RWPE2 (cell line): ENCODE measurements at regions not wholly inside any gene's neighbourhood (a gene's known extent, or its start where the extent isn't known, plus 50 kb on each side); places are given as distances from the start of the nearest gene placed in this dataset.

Experiments
- ATAC-seq: fragments of 200-7000 bp; cut with Tn5 transposase; 3 replicates; pipeline ENCODE4 v1.9.1; 2021; ENCODE audit warnings: low read depth
- DNase-seq: peaks from one replicate; pipeline ENCODE4 v3.0.0-alpha.2; 2020; ENCODE audit warnings: low spot score
- H3K27ac ChIP-seq: fragments of 450-650 bp; 2 replicates; pipeline ENCODE4 v1.5.1; 2017; ENCODE audit warnings: mild to moderate bottlenecking; ENCODE audit not compliant: poor library complexity, severe bottlenecking
- H3K27me3 ChIP-seq: fragments of 250-450 bp; sonication (Bioruptor Pico); 2 replicates; pipeline ENCODE4 v1.5.1; 2021; ENCODE audit warnings: mild to moderate bottlenecking, moderate library complexity; ENCODE audit not compliant: insufficient read depth, poor library complexity, severe bottlenecking
- H3K36me3 ChIP-seq: fragments of 250-450 bp; sonication (Bioruptor Pico); 2 replicates; pipeline ENCODE4 v1.5.1; 2020; ENCODE audit warnings: low read depth, mild to moderate bottlenecking, moderate library complexity
- H3K4me1 ChIP-seq: fragments of 250-450 bp; sonication (Bioruptor Pico); 2 replicates; pipeline ENCODE4 v1.5.1; 2021; ENCODE audit warnings: mild to moderate bottlenecking, moderate library complexity; ENCODE audit not compliant: insufficient read depth, poor library complexity, severe bottlenecking
- H3K4me3 ChIP-seq: fragments of 250-450 bp; sonication (Bioruptor Pico); 2 replicates; pipeline ENCODE4 v1.5.1; 2021; ENCODE audit warnings: mild to moderate bottlenecking, moderate library complexity; ENCODE audit not compliant: severe bottlenecking
- H3K9me3 ChIP-seq: fragments of 250-450 bp; sonication (Bioruptor Pico); 2 replicates; pipeline ENCODE4 v1.5.1; 2021; ENCODE audit warnings: mild to moderate bottlenecking, moderate library complexity; ENCODE audit not compliant: severe bottlenecking
- TF ChIP-seq, protein P1 (sequence below): fragments of 450-650 bp; IDR thresholded peaks from one replicate; pipeline ENCODE4 v1.5.1; 2017; ENCODE audit warnings: mild to moderate bottlenecking, moderate library complexity; ENCODE audit not compliant: poor library complexity, severe bottlenecking

DNA sequence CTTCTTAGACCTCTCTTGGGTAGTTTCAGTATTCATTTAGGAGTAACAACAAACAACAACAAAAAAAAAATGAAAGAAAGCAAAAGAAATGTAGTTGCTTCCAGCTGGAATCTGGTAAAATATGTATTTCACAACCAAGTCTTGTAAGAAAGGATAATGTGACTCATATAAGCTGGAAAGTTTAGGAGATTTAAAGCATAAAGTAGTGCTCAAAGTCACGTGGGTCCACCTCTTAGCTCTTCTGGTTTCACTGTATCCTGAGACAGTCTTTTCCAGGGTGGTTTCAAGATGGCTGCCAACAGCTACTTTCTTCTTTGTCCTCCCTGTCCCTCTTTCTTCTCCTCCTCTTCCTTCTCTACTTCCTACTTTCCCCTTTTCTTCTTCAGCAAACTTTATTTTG is 69.5 kb upstream of the CDK13 start:
- Histone ChIP-seq H3K36me3 (no peaks in the 10 kb centered on the region), H3K9me3 (peaks cover 3% of the 10 kb centered on the region), H3K4me3 (no peak overlapping the region), H3K4me1 (no peaks in the 10 kb centered on the region), H3K27me3 (no peaks in the 10 kb centered on the region), H3K27ac (no peak overlapping the region)
- DNase-seq = no peak
- no peak for ATAC-seq
- TF ChIP-seq, protein P1, sequence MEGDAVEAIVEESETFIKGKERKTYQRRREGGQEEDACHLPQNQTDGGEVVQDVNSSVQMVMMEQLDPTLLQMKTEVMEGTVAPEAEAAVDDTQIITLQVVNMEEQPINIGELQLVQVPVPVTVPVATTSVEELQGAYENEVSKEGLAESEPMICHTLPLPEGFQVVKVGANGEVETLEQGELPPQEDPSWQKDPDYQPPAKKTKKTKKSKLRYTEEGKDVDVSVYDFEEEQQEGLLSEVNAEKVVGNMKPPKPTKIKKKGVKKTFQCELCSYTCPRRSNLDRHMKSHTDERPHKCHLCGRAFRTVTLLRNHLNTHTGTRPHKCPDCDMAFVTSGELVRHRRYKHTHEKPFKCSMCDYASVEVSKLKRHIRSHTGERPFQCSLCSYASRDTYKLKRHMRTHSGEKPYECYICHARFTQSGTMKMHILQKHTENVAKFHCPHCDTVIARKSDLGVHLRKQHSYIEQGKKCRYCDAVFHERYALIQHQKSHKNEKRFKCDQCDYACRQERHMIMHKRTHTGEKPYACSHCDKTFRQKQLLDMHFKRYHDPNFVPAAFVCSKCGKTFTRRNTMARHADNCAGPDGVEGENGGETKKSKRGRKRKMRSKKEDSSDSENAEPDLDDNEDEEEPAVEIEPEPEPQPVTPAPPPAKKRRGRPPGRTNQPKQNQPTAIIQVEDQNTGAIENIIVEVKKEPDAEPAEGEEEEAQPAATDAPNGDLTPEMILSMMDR = no peak

- no peak for DNase-seq
Observed at GRCh38 chr7:39882148-39882784, 67.8 kb upstream of the CDK13 start.

DNA sequence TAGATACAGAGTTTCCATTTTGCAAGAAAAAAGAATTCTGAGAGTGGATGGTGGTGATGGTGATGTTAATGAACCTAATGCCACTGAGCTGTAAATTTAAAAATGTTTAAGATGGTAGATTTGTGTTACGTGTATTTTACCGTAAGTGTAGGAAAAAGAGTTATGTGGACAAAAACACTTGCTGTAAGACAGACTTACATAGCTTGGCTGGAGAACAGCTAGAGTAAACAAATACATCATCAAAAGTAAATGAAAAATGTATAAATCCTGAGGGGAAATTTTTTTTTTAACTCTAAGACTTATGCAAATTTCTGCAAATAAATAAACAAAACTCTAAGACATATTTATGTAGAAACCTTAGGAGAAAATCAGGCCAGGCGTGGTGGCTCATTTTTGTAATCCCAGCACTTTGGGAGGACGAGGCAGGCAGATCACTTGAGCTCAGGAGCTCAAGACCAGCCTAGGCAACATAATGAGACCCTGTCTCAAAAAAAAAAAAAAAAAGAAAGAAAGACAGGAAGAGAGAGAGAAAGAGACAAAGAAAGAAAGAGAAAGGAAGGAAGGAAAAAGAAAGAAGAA is 66.2 kb upstream of the CDK13 start:
- ATAC-seq = no peak
- Histone ChIP-seq H3K9me3 (peaks cover 3% of the 10 kb centered on the region), H3K4me3 (no peak overlapping the region), H3K36me3 (no peaks in the 10 kb centered on the region), H3K27me3 (no peaks in the 10 kb centered on the region), H3K27ac (no peak overlapping the region), H3K4me1 (no peaks in the 10 kb centered on the region)
- no peak for DNase-seq
- TF ChIP-seq, protein P1 = no peak

More at GRCh38 chr7:39882148-39882784, 67.8 kb upstream of the CDK13 start:
- TF ChIP-seq, protein P1 = no peak
- no peaks in the 10 kb centered on the region for H3K27me3 ChIP-seq
- H3K4me1 ChIP-seq = no peaks in the 10 kb centered on the region
- H3K27ac ChIP-seq = no peak overlapping the region
- H3K9me3 ChIP-seq = peaks cover 3% of the 10 kb centered on the region
- no peak overlapping the region for H3K4me3 ChIP-seq
- H3K36me3 ChIP-seq = no peaks in the 10 kb centered on the region
- ATAC-seq = no peak

GRCh38 chr7:39888171-39888853 is 61.7 kb upstream of the CDK13 start:
- Histone ChIP-seq H3K4me1 (no peaks in the 10 kb centered on the region), H3K4me3 (no peak overlapping the region), H3K27me3 (no peaks in the 10 kb centered on the region), H3K36me3 (no peaks in the 10 kb centered on the region), H3K9me3 (no peaks in the 10 kb centered on the region), H3K27ac (no peak overlapping the region)
- no peak for DNase-seq
- ATAC-seq = peak; percentile 35; the same call in 1 of the 3 replicates
- TF ChIP-seq, protein P1 = no peak
